ENCODE measurements at regions not wholly inside any gene's neighbourhood (a gene's known extent, or its start where the extent isn't known, plus 50 kb on each side); places are given as distances from the start of the nearest gene placed in this dataset.
"Not testable (repeated sequence)": the region's sequence is repeated elsewhere in the genome, so short reads cannot be mapped to it uniquely, and the experiment has no call there.

DNA sequence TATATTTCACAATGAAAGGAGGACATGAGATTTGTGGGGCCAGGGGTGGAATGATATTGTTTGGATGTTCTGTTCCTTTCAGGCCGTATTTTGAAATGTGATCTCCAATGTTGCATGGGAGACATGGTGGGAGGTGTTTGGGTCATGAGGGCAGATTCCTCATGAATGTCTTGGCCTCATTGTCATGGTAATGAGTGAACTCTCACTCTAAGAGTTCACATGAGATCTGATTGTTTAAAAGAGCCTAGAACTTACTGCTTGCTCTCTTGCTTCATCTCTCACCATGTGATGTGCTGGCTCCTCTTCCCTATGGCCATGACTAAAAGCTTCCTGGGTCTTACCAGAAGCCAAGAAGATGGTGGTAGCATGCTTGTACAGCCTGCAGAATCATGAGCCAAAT lies 1183.0 kb downstream of the TECRL start:
- DNase-seq: no peak

DNA sequence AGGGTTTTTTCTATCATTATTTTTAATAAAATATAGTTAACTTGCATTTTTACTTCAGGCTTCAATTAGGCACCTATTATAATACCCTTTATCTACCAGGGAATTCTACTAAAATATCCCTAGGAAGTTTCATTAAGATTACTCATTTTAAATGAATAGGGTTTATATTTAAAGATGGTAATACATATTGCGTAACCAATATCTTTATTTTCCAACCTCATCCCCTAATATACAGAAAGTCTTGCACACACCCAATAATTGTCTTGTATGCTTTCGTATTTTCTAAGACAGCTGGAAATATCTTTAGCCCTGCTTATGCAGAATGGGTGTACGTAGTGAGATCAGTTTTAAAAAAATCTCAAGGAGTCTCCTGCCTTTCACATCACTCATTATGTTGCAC lies 1186.8 kb downstream of the TECRL start:
- no peak for DNase-seq

DNA sequence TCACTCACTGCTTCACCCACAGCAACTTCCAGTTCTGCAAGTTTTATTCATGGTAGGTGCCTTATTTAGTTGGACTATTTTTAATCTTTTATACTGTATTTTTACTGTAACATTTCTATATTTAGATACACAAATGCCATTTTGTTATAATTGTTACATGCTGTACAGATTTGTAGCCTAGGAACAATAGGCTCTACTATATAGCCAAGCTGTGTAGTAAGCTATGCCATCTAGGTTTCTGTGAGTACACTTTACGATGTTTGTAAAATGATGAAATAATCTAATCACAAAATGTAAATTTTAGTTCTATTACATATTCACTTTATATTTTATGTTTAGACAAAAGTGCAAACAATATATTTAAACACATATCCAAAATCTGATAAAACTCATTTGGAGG lies 1187.8 kb downstream of the TECRL start:
- no peak for DNase-seq

DNA sequence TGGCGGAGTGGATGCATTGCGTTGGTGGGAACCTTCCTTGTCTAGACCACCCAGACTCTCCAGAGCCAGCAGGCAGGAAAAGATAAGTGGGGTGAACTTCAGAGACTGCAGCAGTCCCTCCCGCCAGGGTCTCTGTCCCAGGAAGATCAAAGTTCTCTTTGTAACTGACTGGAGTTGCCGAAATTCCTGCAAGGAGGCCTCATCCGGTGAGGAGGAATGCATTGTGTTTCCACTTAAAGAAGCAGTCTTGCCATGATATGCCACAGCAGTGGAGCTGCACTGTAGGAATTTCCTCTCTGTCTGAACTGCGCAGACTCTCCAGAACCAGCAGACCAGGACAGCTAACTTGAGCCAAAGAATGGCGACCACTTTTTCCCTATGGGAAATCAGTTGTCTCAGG lies 1190.4 kb downstream of the TECRL start:
- DNase-seq: no peak

DNA sequence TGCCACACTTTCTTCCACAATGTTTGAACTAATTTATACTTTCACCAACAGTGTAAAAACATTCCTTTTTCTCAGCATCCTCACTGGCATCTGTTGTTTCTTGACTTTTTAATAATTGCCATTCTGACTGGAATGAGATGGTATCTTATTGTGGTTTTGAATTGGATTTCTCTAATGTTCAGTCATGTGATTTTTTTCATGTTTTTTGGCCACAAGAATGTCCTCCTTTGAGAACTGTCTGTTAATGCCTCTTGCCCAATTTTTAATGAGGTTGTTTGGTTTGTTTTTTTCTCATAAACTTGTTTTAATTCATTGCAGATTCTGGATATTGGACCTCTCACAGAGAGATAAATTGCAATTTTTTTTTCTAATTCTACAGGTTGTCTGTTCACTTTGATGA lies 1195.2 kb downstream of the TECRL start:
- no peak for DNase-seq

DNA sequence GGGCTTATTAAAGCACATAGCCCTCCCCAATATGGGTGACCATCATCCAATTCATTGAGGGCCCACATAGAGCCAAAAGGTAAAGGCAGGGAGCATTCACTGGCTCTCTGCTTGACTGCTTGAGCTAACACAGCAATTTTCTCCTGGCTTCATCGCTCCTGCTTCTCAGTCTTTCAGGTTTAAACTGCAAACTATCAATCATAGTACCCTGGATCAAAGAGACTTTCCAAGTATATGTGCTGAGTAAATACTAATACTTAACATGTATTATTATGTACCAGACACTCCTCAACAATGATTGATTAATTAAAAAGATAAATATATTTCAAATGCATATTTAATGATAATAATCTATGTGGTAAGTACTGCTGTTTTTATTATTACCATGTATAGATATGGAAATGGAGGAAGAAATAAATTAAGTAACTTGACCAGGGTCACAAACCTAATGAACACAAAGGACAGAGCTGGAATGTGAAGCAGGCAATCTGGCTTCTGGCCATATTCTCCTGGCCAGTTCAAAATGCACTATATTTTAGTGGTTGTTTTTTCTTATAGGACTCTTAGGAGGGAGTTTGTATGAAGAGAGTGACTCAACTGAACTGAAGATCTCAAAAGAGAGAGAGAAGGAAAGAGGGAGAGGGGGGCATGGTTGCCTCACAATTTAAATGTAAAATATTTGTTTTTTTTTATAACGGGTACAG lies 1197.3 kb downstream of the TECRL start:
- peak; percentile 3 for DNase-seq

DNA sequence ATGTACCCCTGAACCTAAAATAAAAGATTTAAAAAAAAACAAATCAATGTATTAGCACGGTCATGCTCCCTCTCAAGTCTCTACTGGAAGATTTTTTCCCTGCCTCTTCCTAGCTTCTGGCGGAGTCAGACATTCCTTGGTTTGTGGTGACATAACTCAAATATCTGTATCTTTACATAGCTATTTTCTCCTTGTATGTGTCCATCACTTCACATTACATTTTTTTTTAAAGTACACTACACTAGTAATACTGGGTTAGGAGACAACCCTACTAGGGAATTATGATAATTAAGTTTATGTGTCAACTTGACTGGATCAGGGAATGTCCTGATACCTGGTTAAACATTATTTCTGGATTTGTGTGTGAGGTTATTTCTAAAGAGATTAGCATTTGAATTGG lies 1197.9 kb downstream of the TECRL start:
- no peak for DNase-seq

DNA sequence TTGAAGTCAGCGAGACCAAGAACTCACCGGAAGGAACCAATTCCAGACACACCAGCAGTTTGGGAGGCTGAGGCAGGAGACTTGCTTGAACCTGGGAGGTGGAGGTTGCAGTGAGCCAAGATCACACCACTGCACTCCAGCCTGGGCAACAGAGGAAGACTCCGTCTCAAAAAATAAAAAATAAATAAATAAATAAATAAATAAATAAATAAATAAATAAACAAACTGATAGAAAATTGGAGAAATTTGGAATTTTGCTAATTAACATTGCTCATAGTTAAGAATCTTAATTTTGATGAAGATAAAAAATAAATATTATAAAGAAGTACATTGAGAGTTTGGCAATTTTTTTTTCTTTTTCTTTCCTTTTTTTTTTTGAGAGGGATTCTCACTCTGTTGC lies 1216.2 kb downstream of the TECRL start:
- DNase-seq: not testable (repeated sequence)

DNA sequence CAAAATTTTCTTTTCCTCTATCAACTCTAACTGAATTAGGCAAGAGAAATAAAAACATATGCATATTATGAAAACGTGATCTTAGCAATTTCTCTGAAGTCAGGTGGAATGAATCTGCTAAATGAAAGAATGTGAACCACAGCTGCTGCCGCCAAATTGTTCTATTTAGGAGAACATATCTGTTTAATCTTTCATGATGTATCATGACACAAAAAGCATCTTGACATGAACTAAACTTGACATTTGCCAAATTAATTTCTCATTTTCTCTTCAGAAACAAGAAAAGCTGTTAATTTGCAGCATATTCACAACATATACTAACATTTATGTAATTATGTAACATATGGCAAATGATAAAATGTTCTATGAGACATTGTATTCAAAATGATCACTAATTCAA lies 1237.9 kb downstream of the TECRL start:
- no peak for DNase-seq

DNA sequence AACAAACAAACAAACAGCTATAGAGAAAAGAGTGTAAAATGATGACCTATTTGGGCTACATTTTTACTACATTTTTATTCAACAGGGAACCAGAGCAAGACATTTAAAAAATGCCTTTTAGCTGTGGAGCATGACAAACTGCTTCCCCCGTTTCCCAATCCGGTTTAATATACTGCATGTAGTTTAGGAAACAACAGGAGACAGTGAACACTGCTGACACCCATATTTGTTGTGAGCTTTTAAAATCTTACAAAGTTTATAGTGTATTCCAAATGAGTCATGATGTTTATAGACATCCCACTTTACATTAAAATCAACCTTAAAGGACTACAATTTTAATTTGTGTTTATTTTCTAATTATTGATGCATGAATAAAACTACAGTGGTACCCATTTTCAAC lies 1238.3 kb downstream of the TECRL start:
- DNase-seq: no peak

DNA sequence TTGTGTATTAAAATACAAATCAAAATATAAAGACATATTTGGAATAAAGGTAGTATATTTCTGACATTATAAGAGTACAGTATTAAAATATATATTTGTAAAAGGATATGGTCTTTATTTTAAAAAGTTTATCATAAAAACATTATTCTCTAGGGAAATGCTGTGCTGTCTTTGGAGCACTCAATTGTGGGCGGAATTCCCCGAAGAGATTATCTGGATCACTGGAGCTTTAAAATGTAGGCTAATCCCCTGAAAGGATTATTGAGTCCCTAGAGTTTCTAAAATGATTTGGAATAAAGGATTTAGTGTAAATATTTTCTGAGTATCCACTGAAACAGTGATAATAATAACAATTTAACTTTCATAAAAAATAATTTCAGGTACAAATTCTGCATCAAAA lies 1239.4 kb downstream of the TECRL start:
- DNase-seq: no peak

DNA sequence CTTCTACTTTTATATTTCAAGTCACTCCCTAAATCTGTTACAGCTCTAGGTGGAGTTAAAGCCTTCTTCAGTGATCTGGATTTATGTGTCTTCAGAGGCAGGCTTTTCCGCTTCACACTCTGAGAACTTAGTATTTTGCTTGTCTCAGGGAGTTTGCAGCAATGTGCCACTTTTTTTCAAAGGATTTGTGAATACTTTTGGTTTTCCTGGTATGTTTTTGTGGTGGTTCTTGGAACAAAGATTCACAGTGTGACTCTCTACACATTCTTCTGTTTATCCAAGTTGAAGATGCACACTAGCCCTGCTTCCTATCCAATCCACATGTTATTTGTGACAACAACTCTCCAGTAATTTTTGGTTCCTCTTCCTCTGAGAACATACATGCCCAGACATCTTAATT lies 1253.7 kb downstream of the TECRL start:
- DNase-seq: no peak

DNA sequence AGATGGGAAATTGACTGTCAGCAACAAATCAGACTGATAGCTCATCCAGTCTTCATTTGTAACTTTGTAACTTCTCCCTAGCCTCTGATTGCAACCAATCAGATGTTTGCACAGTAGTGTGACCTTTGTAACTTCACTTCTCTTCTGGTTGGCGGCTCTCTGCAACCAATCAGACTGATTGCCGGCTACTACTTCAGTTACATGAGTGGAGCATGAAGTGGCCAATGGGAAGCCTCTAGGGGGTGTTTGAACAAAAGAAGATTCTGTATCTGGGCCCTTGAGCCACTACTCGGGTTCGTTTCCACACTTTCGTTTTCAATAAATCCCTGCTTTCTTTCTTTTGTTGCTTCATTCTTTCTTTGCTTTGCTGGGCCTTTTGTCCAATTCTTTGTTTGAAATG lies 1285.8 kb downstream of the TECRL start:
- no peak for DNase-seq

DNA sequence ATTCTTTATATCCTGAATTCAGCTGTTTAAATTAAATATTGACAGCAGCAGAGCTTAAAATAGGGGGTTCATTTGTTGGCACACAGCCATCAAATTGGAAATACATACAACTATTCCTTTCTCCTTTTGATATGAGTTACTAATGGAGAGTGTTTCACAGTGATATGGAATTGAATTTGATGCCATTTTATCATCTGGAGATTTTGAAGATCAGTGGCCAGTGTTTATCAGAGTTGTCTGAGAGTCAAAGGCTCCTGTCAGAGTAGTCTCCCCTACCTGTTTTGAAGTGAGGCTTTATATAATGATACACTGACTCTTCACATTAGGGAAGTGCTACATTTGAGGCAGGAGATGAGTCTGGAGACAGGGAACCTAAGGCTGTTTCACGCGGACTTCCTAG lies 1286.3 kb downstream of the TECRL start:
- no peak for DNase-seq

DNA sequence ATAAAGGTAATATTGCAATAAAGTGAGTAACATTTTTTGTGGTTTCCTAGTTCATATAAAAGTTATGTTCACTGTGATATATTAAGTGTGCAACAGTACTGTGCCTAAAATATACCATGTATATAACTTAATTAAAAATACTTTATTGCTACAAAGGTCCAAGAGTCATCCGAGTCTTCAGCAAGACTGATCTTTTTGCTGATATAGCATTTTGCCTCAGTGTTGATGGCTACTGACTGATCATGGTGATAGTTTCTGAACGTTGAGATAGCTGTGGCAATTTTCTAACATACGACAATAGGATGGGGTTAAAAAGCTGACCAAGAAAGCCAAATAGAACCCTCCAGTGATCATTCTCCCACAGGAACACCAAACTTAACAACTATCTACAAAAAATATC lies 1302.7 kb downstream of the TECRL start:
- no peak for DNase-seq

DNA sequence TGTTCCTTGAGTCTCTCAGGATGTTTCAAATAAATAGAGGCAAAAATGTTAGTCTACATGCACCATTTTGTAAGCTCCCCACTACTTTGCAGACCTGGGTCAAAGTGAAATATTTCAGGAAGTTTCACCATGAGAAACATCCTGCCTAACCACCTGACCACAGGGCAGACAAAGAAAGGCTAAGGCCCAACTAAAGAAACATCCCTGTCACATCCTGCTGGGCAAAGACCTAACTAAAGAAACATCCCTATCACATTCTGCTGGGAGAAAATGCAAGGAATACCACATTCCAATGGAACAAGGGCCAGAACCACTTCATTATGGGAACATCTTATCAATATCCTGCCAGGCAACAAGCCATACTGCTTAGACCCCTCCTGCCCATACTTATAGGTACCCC lies 1303.4 kb downstream of the TECRL start:
- no peak for DNase-seq

DNA sequence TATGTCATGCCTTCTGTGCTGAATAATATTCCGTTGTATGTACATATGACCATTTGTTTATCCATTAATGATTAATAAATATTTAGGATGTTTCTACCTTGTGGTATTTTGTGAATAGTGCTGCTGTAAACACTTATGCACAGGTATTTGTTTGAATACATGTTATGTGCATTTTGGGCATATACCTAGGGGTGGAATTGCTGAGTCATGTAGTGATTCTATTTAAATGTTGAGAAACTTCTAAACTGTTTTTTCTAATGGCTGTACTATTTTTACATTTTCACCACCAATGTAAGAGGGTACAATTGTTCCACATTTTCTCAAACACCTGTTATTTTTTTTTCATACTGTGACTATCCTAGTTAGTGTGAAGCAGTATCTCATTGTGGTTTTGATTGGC lies 1318.6 kb downstream of the TECRL start:
- DNase-seq: no peak

DNA sequence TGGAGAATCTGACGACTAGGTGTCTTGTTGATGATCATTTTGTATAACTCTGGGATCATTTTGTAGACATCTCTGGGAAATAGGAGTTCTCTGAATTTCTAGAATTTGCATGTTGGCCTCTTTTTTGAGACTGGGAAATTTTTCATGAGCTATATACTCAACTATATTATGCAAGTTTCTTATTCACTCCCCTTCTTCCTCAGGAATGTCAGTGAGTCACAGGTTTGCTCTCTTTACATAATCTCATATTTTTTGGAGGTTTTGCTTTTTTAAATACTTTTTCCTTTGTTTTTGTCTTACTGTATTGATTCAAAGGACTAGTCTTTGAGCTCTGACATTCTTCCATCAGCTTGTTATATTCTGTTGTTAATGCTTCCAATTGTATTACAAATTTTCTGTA lies 1324.2 kb downstream of the TECRL start:
- DNase-seq: no peak

DNA sequence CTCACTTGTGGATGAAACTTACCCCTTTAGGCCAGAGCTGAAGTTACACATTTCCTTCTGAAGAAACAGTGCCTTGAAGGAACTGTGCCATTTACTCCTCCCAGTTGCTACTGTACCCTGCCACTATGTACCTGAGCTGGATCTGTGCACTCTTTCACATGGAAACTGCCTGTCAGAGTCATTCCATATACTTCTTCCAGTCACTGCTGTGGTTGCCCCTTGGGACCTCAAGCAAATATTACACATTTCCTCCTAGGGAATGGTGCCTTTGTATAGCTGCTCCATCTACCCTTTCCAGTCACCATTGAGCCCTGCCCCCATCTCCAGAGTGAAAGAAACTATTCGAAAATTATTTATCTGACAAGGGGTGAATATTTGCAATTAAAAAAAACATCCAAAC lies 1328.3 kb downstream of the TECRL start:
- DNase-seq: no peak

DNA sequence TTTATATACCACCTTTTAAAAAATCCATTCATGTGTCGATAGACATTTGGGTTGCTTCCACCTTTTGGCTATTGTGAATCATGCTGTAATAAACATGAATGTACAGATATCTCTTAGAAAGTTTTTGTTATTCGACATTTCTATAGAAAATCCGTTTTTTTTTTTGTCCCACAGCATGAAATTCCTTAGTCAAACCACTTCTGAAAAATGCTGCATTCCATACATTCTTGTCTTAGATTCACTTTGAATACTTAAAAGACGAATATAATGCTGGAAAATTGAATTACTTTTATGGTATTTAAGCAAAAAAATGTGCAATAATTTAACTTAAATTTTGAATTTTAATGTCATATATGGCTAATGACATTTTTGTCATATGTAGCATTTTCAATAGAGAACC lies 1345.5 kb downstream of the TECRL start:
- no peak for DNase-seq

DNA sequence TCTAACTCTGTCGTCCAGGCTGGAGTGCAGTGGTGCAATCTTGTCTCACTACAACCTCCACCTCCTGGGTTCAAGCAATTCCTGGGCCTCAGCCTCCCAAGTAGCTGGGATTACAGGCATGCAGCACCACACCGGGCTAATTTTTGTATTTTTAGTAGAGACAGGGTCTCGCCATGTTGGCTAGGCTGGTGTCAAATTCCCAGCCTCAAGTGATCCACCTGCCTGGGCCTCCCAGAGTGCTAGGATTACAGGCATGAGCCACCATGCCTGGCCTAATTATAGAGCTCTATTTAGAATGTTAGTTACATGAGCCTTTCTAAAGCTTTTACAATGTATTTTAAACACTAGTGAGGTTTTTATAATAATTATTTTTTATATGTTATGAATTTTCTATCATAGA lies 1346.4 kb downstream of the TECRL start:
- not testable (repeated sequence) for DNase-seq

DNA sequence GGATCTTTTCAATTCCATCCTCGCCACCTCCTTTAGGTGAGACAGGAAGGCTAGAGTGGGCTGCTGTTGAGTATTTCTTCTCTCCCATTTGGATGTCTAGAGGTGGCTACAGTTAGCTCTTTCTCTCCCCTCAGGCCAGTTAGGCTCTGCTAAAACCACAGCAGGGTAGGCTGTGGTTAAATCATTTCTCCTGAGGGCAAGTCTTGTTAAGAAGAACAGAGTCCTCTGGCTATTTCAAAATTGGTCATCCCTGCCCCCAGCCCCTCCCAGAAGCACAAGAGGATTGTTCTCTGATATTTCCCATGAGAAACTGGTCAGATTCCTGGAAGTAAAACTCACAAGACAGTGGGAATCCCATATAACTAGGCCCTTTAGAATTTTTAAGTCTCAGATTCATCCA lies 1359.5 kb downstream of the TECRL start:
- DNase-seq: peak; percentile 16

DNA sequence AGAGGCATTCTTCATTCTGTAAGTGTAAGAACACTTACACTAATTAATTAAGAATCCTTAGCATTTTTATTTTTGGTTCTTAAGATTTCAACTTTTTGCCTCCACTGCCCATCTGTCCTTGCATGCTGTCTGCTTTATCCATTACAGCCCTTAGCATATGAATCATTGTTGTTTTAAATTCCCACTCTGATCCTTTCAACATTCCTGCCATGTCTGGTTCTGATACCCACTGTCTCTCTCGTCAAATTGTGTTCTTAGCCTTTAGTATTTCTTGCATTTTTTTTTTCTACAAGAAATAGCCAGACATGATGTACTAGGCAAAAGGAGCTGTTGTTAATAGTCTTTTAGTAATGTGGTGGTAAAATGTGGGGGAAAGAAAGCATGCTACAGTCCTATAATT lies 1360.0 kb downstream of the TECRL start:
- DNase-seq: peak; percentile 1

DNA sequence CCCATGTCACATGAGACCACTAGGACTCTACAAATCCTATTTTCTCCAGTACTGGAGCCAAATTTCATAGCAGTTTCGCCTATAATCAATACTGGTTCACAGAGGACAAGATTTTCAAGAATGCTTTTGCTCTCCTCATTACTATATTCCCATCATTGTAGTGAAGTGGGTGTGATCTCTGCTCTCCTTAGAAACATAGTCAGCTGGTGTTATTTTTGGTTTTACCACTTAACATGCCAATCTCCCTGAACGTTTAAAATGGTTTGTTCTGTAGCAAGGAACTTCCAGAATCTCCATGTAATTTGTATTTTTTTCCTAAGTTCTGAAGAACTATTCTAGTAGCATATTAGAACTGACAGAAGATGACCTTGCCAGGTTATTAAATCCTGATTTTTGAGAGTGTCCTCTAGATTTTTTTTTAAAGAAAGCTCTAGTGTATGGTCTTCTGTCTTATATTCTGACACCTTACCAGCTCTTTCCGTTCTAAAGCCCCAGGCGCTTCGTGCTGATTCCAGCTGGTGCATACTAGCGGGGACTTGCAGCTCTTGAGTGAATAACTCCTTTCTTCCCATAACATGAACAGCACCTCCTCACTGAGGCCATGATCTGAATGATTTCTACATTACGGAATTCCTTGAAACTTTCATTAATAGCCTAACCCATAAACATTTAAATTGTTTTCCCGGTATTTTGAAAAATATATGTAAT lies 1372.9 kb downstream of the TECRL start:
- no peak for DNase-seq

DNA sequence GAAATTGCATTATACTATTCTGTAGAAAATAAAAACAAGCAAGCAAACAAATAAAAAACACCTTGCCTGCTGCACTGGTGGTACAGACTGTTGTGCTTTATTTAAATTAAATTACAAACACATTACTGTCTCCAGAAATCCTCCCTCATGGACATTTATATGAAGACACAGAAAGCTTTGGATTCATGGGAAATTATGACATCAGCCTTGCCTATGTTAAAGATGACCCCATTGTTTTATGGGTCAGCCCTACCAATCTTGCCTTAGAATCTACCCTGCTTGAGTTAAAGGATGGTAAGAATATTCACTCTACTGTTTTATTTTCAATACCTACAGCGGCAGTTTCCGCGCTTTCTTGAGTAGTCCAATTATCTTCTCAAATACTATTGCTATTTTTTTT lies 1379.9 kb downstream of the TECRL start:
- no peak for DNase-seq
